ENCODE measurements at regions not wholly inside any gene's neighbourhood (a gene's known extent, or its start where the extent isn't known, plus 50 kb on each side); places are given as distances from the start of the nearest gene placed in this dataset.

- Histone ChIP-seq H3K27ac (ENCODE audit: extremely low read length, insufficient read depth, low read length) (no peak overlapping the region), H3K4me2 (ENCODE audit: low read depth, low read length) (peak overlapping the region; percentile 63), H2AFZ (ENCODE audit: low read length) (peak overlapping the region; percentile 92), H3K4me3 (replicated peaks in 1 of 3; ENCODE audit: insufficient read depth in 1 of 3, low read depth in 2 of 3, low read length in 3 of 3) (peak overlapping the region; percentile 55 to 74 (median 62)), H4K20me1 (ENCODE audit: insufficient read depth, low read length) (no peaks in the 10 kb centered on the region), H3K9me3 (ENCODE audit: low read length) (peaks cover 34% of the 10 kb centered on the region; the same call in 1 of the 2 replicates), H3K79me2 (ENCODE audit: insufficient read depth, low read length) (no peaks in the 10 kb centered on the region), H3K27me3 (ENCODE audit: control insufficient read depth in 1 of 2, insufficient read depth in 2 of 2, low read length in 2 of 2) (no peaks in the 10 kb centered on the region), H3K36me3 (replicated peaks in 1 of 2; ENCODE audit: control insufficient read depth in 1 of 2, insufficient read depth in 2 of 2, low read length in 2 of 2) (no peaks in the 10 kb centered on the region), H3K4me1 (ENCODE audit: insufficient read depth, low read length) (no peaks in the 10 kb centered on the region), H3K9ac (ENCODE audit: insufficient read depth, low read depth, low read length) (no peak overlapping the region)
- BruUV-seq (replicated peaks): no TSS peak
- no peak for FAIRE-seq
- ChIA-PET CTCF (ENCODE audit: low intra/inter-chr PET ratio, low total read pairs) (no interaction called here), POLR2A (no interaction called here)
- WGBS (ENCODE audit: low lambda C conversion rate): 37% methylated on average over 13 of the region's 13 CpGs
- in situ Hi-C loops (cut with HindIII; ENCODE audit: extremely low pct_ligation_motif_present, low pct_unique_long_range_greater_than_20kb): no loop called here
- intact Hi-C loops (cut with micrococcal nuclease; ENCODE audit: unreplicated experiment): no loop called here
- ATAC-seq: peak; percentile 81
- peak; percentile 78 for DNase-seq (ENCODE audit: low spot score)
- TF ChIP-seq FOSL1 (CRISPR knock-in tag; IDR thresholded peaks at IDR 0.05; ENCODE audit: borderline replicate concordance): peak; percentile 64
- no peak for TF ChIP-seq EHMT2 (IDR thresholded peaks at IDR 0.05; ENCODE audit: borderline replicate concordance, low read depth, low read length)
- peak; percentile 74; the same call in 1 of the 2 replicates for TF ChIP-seq KMT2B (CRISPR knock-in tag; IDR thresholded peaks at IDR 0.05)
- TF ChIP-seq MAFF (IDR thresholded peaks at IDR 0.05; ENCODE audit: low read depth, low read length): peak; percentile 57
- TF ChIP-seq ZNF816 (CRISPR knock-in tag; IDR thresholded peaks at IDR 0.05; ENCODE audit: borderline replicate concordance): 0 out of 2 replicates have a peak, but pooled peaks have one; percentile 21
- TF ChIP-seq FOXA1 (IDR thresholded peaks at IDR 0.05): no peak
- 0 out of 2 replicates have a peak, but pooled peaks have one; percentile 8 for TF ChIP-seq FOXA1 (CRISPR knock-in tag; IDR thresholded peaks at IDR 0.05)
- peak; percentile 42; the same call in 1 of the 2 replicates for TF ChIP-seq SP2 (CRISPR knock-in tag; IDR thresholded peaks at IDR 0.05)
- no peak for TF ChIP-seq ZNF234 (CRISPR knock-in tag; conservative IDR thresholded peaks at IDR 0.05)
- peak; percentile 47; the same call in 1 of the 2 replicates for TF ChIP-seq CREB1 (IDR thresholded peaks at IDR 0.05)
- TF ChIP-seq CREB1 (CRISPR knock-in tag; IDR thresholded peaks at IDR 0.05): peak; percentile 77
- TF ChIP-seq NFYB (CRISPR knock-in tag; IDR thresholded peaks at IDR 0.05): peak; percentile 80
- peak; percentile 92 for TF ChIP-seq FOSL2 (CRISPR knock-in tag; IDR thresholded peaks at IDR 0.05)
- peak; percentile 76 for TF ChIP-seq ZMYM4 (CRISPR knock-in tag; IDR thresholded peaks at IDR 0.05)
- 0 out of 2 replicates have a peak, but pooled peaks have one; percentile 43 for TF ChIP-seq JUND (CRISPR knock-in tag; IDR thresholded peaks at IDR 0.05)
- TF ChIP-seq ELF1 (CRISPR knock-in tag; IDR thresholded peaks at IDR 0.05): peak; percentile 46; the same call in 1 of the 2 replicates
- TF ChIP-seq KAT8 (CRISPR knock-in tag; IDR thresholded peaks at IDR 0.05): peak; percentile 44; the same call in 1 of the 2 replicates
- no peak for TF ChIP-seq GABPA (IDR thresholded peaks at IDR 0.05; ENCODE audit: low read depth, low read length)
- TF ChIP-seq GABPA (CRISPR knock-in tag; IDR thresholded peaks at IDR 0.05; ENCODE audit: low read depth): peak; percentile 58
- peak; percentile 85 for TF ChIP-seq NFYC (CRISPR knock-in tag; IDR thresholded peaks at IDR 0.05)
- TF ChIP-seq FOXA3 (CRISPR knock-in tag; IDR thresholded peaks at IDR 0.05): peak; percentile 39; the same call in 1 of the 2 replicates
- TF ChIP-seq IRF1 (CRISPR knock-in tag; IDR thresholded peaks at IDR 0.05; ENCODE audit: low read depth): peak; percentile 95
- TF ChIP-seq IRF2 (CRISPR knock-in tag; IDR thresholded peaks at IDR 0.05): peak; percentile 100
- no peak for TF ChIP-seq EZH2 (conservative IDR thresholded peaks at IDR 0.05; ENCODE audit: low read depth, low read length)
- TF ChIP-seq HMGXB3 (CRISPR knock-in tag; IDR thresholded peaks at IDR 0.05; ENCODE audit: borderline replicate concordance): peak; percentile 92
Observed at GRCh38 chr2:4673025-4673489, 969.7 kb downstream of the DCDC2C start.
